ENCODE measurements at regions not wholly inside any gene's neighbourhood (a gene's known extent, or its start where the extent isn't known, plus 50 kb on each side); places are given as distances from the start of the nearest gene placed in this dataset.
A peak's percentile ranks its signal among the peaks of the same experiment; 100 is the strongest.
"Not testable (repeated sequence)": the region's sequence is repeated elsewhere in the genome, so short reads cannot be mapped to it uniquely, and the experiment has no call there.

DNA sequence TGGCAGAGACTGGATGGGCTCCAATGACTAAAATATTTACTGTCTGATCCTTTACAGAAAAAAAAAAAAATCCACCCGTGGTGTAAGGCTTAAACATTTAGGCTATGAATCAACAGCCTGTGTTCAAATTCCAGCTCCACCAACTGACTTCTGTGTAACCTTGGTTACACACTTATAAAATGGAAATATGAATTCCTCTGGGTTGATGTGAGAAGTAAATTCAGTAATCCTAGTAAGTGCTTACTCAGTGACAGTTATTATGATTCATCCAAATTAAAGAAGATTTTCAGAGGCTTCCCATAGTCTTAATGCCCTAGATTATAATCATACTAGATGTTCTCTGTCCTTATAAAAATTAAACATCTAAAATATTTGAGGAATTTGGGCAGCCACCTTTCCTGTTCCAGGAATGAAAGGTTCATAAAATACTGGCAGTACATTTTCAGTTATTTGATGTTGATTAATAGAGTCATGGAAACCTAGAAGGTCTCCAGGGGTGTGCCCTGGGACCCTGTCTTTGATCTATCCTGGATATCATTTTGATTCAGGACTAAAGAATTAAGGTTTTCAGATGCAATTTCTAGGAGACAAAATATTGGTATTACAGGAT, 180.3 kb upstream of the ZNF217 start:
- TF ChIP-seq POLR2A (IDR thresholded peaks at IDR 0.05) (no peak), POLR2AphosphoS5 (IDR thresholded peaks at IDR 0.05) (no peak)
- TF ChIP-seq, protein P1, sequence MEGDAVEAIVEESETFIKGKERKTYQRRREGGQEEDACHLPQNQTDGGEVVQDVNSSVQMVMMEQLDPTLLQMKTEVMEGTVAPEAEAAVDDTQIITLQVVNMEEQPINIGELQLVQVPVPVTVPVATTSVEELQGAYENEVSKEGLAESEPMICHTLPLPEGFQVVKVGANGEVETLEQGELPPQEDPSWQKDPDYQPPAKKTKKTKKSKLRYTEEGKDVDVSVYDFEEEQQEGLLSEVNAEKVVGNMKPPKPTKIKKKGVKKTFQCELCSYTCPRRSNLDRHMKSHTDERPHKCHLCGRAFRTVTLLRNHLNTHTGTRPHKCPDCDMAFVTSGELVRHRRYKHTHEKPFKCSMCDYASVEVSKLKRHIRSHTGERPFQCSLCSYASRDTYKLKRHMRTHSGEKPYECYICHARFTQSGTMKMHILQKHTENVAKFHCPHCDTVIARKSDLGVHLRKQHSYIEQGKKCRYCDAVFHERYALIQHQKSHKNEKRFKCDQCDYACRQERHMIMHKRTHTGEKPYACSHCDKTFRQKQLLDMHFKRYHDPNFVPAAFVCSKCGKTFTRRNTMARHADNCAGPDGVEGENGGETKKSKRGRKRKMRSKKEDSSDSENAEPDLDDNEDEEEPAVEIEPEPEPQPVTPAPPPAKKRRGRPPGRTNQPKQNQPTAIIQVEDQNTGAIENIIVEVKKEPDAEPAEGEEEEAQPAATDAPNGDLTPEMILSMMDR (IDR thresholded peaks at IDR 0.05), result no peak
- no peaks in the 10 kb centered on the region for H3K27me3 ChIP-seq
- intact Hi-C loops (cut with DNase I; ENCODE audit: low total_unique reads), result no loop called here
- H3K27ac ChIP-seq, result peak overlapping the region; percentile 55 to 79
- no peaks in the 10 kb centered on the region for H3K9me3 ChIP-seq
- no peak for DNase-seq (ENCODE audit: low spot score in 2 of 2)
- no peaks in the 10 kb centered on the region for H3K36me3 ChIP-seq
- H3K4me3 ChIP-seq, result no peak overlapping the region
- peaks cover 0 to 5% of the 10 kb centered on the region in 2 donors for H3K4me1 ChIP-seq

DNA sequence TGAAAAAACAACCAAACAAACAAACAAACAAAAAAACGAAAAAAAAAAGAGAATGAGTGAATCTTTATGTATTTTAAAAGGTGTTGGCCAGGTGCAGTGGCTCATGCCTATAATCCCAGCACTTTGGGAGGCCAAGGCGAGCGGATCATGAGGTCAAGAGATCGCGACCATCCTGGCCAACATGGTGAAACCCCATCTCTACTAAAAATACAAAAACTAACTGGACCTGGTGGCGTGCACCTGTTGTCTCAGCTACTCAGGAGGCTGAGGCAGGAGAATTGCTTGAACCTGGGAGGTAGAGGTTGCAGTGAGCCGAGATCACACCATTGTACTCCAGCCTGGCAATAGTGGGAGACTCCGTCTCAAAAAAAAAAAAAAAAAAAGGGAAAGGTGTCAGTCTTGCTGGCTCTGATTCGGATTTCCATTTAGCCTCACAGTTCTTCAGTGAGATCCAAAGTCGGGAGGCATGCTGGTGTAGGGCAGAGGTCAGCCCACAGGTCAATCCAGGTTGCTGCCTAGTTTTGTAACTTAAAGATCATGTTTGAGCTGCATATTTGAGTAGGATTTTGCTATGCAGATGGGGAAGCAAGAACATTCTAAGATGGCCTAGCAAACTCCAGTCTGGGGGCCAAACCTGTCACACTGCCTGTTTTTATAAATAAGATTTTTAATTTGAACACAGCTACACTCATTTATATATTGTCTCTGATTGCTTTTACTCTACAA, 179.6 kb upstream of the ZNF217 start:
- H3K36me3 ChIP-seq; H3K9me3 ChIP-seq; intact Hi-C loops (cut with DNase I; ENCODE audit: low total_unique reads); H3K27me3 ChIP-seq; DNase-seq (ENCODE audit: low spot score in 2 of 2); H3K4me1 ChIP-seq; H3K4me3 ChIP-seq: not testable (repeated sequence)
- peak overlapping the region; percentile 55 to 79 for H3K27ac ChIP-seq

DNA sequence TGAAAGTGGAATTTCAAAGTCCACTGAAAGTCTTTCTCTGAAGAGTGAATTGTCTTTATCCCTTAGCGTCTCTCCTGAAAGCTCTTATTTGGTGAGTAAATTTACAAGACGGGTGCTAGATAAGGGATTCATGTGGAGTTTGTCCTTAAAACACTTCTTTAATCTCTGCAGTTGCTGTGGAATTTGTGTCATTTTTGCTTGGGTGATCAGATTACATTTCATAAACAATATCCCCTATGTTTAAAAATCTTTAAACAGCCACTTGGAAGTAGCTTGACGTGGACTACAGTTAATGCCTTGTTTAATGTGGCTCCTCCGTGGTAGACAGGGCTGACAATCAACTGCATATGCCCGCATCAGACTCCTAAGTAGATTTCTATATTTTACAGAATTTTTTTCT, 175.4 kb upstream of the ZNF217 start:
- peaks cover 0 to 5% of the 10 kb centered on the region in 2 donors for H3K4me1 ChIP-seq
- TF ChIP-seq POLR2AphosphoS5 (IDR thresholded peaks at IDR 0.05), result no peak
- TF ChIP-seq POLR2A (IDR thresholded peaks at IDR 0.05), result no peak
- TF ChIP-seq, protein P1 (IDR thresholded peaks at IDR 0.05), result no peak
- no peak overlapping the region for H3K4me3 ChIP-seq
- no peaks in the 10 kb centered on the region for H3K9me3 ChIP-seq
- no peak for DNase-seq (ENCODE audit: low spot score in 2 of 2)
- no peaks in the 10 kb centered on the region for H3K36me3 ChIP-seq
- H3K27me3 ChIP-seq, result no peaks in the 10 kb centered on the region
- no peak overlapping the region for H3K27ac ChIP-seq
- intact Hi-C loops (cut with DNase I; ENCODE audit: low total_unique reads), result no loop called here

DNA sequence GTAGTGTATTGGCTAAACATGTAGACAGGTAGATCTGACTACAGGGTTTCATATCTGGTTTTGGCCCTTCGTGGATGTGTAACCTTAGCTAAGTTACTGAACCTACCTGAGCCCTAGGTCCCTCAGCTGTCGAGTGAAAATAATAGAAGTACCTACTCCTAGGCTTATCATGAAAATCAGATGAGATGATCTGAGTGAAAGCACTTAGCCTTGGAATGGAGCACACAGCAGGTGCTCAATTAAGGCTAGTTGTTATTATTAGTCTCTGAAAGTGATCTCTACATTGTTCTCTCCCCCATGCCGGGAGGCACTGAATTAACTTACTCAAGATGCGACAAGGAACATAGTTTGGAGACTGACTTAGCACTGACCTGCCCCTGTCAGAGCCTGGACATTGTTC, 174.7 kb upstream of the ZNF217 start:
- no peaks in the 10 kb centered on the region for H3K4me1 ChIP-seq
- no peaks in the 10 kb centered on the region for H3K27me3 ChIP-seq
- H3K9me3 ChIP-seq, result no peaks in the 10 kb centered on the region
- no peak overlapping the region for H3K27ac ChIP-seq
- H3K4me3 ChIP-seq, result no peak overlapping the region
- TF ChIP-seq POLR2AphosphoS5 (IDR thresholded peaks at IDR 0.05) (no peak), POLR2A (IDR thresholded peaks at IDR 0.05) (no peak)
- TF ChIP-seq, protein P1 (IDR thresholded peaks at IDR 0.05), result no peak
- H3K36me3 ChIP-seq, result no peaks in the 10 kb centered on the region
- DNase-seq (ENCODE audit: low spot score in 2 of 2), result no peak
- intact Hi-C loops (cut with DNase I; ENCODE audit: low total_unique reads), result no loop called here

DNA sequence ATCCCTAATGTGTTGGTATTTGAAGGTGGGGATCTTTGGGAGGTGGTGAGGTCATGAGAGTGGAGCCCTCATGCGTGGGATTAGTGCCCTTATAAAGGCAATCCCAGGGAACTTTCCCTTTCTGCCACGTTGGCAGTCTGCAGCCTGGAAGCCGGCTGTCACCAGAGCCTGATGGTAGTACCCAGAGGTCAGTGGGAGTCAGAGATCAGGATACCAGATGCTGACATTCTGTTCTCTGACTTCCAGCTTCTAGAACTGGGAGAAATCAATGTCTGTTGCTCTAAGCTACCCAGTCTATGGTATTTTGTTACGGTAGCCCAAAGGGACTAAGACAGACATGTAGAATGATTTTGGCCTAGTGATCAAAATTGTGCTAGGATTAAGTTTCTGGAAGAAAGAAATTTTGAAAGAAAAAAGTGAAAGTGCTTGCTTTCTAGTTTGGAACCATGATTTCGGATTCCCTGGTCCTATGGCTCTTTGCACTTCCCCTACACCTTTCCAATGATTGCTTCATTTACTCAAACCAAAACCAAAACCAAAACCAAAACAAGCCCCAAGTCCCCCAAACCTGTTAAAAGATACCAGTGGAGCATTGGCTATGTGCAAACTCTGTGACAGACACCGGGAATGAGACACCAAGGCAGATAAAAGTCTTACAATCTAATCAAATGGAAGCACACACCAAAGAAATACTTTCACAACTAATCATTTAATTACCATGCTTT, 173.7 kb upstream of the ZNF217 start:
- no peak for DNase-seq (ENCODE audit: low spot score in 2 of 2)
- no peak for TF ChIP-seq POLR2AphosphoS5 (IDR thresholded peaks at IDR 0.05)
- no peak for TF ChIP-seq POLR2A (IDR thresholded peaks at IDR 0.05)
- TF ChIP-seq, protein P1 (IDR thresholded peaks at IDR 0.05), result no peak
- no peaks in the 10 kb centered on the region for H3K9me3 ChIP-seq

More for the DNA sequence above, 173.7 kb upstream of the ZNF217 start:
- Histone ChIP-seq H3K4me3 (no peak overlapping the region), H3K27ac (no peak overlapping the region), H3K4me1 (no peaks in the 10 kb centered on the region), H3K36me3 (no peaks in the 10 kb centered on the region), H3K27me3 (no peaks in the 10 kb centered on the region)
- intact Hi-C loops (cut with DNase I; ENCODE audit: low total_unique reads), result no loop called here

Data from breast epithelium (tissue), 4 donors.